Right lung (tissue), 2 donors: ENCODE measurements at regions not wholly inside any gene's neighbourhood (a gene's known extent, or its start where the extent isn't known, plus 50 kb on each side); places are given as distances from the start of the nearest gene placed in this dataset.
"Not testable (repeated sequence)": the region's sequence is repeated elsewhere in the genome, so short reads cannot be mapped to it uniquely, and the experiment has no call there.

Source experiments
- DNase-seq, 2 donors: peaks; one replicate each; pipeline ENCODE4 v3.0.0-alpha.2; 2013

- DNase-seq: no peak
These were observed 87.3 kb upstream of the ABCC4 start for GRCh38 chr13:95388420-95389079.

GRCh38 chr13:95391362-95391761 lies 90.1 kb upstream of the ABCC4 start:
- DNase-seq: peak; percentile 44 to 58

DNA sequence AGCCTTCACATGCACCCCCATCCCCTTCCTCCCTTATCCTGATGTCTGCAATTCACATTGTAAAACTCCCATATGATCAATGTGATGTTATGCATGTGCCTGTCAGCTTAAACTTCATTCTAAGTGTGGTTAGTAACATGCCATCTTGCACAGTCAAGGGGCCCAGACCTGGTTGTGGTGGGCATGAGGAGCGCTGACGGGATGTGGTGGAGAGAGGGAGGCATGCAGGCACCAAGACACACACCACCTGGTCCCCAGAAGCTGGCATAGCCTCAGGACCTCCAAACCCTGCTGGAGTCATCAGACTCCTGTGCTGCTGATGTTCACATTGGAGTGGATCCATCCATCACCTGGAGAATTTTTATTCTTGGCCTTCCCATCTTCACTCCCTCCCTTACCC lies 90.5 kb upstream of the ABCC4 start:
- DNase-seq: no peak

GRCh38 chr13:95392597-95392996 lies 91.3 kb upstream of the ABCC4 start:
- DNase-seq: no peak

GRCh38 chr13:95403349-95404140 lies 102.3 kb upstream of the ABCC4 start:
- DNase-seq: no peak

DNA sequence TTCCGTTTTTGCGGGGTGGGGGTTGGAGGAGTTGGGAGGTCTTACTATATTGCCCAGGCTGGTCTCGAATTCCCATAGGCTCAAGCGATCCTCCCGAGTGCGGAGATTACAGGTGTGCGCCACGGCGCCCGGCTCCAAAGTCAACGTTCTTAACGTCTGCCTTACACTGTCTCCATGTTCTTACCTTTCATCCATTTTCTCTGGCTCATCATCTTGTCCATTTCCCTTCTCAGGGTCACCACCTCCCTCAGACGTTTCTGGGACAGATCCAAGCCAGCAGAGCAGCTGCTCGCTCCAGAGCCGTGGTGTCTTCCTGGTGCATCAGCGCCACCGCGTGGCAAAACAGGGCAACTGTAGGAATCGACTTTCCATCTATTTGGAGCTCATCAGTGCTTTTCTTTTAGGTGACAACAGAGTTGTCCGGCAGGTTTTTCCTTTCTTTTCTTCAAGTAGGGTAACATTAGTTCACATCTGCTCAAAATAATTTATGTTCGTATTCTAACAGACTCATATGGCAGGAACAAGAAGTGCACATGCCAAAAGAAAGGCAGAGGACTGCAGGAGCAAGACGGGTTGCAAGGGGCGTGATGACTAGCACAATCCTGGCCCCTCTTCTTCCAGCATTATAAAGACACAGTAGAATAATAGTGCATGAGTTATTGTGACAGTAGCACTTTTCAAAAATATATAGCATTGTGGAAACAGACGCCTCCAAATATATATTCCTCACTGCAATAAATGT lies 103.1 kb upstream of the ABCC4 start:
- DNase-seq: peak; percentile 69 to 83

DNA sequence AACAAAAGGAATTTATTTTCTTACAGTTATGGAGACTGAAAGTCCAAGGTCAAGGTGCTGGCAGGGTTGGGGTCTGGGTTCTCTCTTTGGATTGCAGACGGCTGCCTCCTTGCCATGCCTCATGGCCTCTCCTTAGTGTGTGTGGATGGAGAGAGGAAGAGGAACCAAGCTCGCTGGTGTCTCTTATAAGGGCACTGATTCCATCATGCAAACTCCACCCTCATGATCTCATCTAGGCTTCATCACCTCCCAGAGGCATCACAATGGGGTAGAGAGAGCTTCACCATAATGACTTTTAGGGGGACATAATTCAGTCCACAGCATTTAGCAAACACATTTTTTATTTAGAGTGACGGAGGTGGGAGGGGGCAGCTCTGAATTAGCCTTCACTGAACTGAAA lies 104.9 kb upstream of the ABCC4 start:
- no peak for DNase-seq

GRCh38 chr13:95411428-95412040 lies 110.3 kb upstream of the ABCC4 start:
- DNase-seq: no peak

DNA sequence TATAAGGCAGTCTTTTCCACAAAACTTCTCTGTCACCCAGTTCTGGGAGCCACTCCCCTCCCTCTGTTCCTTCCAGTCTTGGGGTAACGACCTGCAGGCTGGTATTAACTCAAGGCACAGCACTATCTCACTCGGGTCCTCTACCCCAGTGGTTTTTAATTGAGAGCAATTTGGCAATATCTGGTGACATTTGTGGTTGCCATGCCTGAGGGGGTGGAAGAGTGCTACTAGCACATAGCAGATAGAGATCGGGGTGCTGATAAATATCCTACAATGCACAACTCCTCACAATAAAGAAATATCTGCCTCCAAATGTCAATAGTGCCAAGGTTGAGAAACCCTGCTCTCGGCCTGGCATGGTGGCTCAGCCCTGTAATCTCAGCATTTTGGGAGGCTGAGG lies 117.7 kb upstream of the ABCC4 start:
- no peak for DNase-seq

GRCh38 chr13:95420501-95420900 lies 119.2 kb upstream of the ABCC4 start:
- DNase-seq: no peak

- DNase-seq: no peak
These were observed 125.4 kb upstream of the ABCC4 start for GRCh38 chr13:95426631-95427030.

DNA sequence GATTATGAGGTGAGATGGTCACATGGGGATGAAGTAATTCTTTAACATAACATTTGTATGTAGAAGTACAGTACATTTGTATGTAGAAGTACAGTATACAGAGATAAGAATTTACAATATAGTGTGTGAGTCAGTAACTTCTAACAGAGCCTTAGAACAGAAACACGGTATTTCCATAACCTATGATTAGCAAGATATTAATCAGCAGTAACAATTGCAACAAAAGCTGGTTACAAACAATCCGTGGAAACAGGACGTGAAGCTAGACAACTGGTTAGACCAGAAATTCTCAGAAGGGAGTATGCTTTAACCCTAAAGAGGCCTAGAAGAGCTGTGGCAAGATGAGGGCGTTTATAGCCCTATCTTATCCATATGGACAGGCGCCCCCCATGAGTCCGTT lies 122.0 kb upstream of the CLDN10 start:
- not testable (repeated sequence) for DNase-seq

DNA sequence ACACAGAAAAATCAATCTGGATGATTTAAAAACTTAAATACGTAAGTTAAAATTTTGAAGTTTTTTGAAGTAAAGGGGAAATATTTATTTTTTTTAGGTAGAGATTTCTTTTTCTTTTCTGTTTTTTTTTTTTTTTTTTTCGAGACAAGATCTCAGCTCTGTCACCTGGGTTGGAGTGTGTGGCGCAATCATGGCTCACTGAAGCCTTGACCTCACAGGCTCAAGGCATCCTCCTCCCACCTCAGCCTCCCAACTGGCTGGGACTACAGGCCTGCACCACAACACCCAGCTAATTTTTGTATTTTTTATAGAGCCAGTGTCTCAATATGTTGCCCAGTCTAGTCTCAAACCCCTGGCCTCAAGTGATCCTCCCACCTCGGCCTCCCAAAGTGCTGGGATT lies 120.4 kb upstream of the CLDN10 start:
- no peak for DNase-seq

GRCh38 chr13:95433537-95433936 lies 119.0 kb upstream of the CLDN10 start:
- no peak for DNase-seq

- DNase-seq: no peak
These were observed 118.4 kb upstream of the CLDN10 start for GRCh38 chr13:95434111-95434510.

DNA sequence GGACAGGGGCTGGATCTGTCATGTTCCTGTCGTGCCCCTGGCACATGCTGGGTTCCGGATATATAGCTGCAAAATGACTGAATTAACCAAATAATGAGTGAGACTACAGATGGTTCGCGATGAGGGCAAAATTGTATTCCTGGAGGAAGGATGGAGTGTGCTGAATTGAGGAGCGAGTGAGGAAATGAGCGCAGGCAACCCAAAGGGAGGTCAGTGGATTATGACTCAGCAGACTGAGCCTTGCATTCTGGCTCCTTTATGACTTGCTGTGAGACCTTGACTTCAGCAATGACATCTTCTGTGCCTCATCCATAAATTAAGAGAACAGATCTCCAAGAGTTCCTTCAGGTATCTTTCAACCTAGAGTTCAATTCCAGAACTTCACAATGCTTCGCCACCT lies 115.0 kb upstream of the CLDN10 start:
- no peak for DNase-seq

- DNase-seq: no peak
These were observed 114.2 kb upstream of the CLDN10 start for GRCh38 chr13:95438297-95438696.

DNA sequence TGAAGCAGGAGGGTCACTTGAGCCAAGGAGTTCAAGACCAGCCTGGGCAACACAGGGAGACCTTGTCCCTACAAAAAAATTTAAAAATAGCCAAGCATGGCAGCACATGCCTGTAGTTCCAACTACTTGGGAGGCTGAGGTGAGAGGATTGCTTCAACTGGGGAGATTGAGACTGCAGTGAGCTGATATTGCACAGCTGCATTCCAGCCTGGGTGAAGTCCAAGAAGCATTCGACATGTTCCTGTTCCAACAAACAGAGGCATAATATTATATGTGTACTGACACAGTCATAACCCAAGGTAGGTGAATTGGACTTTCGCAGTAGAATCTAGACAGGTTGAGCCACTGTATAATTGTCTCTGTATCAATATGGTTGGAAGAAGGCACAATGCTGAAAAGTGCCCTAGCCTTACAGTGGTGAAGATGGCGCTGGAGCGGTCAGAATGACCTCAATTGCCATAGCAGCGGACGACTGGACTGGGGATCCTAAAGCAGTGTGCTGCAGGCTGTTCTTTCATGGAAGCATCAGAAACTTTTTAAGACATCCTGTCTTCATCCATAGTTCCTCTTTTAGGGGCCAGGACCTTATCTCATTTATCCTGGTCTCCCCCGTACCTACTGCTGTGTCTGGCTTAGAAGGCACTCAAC lies 112.0 kb upstream of the CLDN10 start:
- DNase-seq: no peak

DNA sequence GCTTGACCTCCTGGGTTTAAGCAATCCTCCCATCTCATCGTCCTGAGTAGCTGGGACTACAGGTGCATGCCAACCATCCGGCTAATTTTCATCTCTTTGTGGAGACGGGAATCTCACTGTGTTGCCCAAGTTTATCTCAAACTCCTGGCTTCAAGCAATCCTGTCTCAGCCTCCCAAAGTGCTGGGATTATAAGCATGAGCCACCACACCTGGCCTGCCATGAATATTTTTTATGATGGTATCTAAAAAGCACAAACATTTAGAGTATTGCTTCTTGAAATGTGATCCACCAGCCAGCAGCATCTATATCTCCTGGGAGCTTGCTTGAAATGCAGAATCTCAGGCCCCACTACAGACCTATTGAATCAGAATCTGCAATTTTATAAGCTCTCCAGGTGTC lies 111.2 kb upstream of the CLDN10 start:
- no peak for DNase-seq

DNA sequence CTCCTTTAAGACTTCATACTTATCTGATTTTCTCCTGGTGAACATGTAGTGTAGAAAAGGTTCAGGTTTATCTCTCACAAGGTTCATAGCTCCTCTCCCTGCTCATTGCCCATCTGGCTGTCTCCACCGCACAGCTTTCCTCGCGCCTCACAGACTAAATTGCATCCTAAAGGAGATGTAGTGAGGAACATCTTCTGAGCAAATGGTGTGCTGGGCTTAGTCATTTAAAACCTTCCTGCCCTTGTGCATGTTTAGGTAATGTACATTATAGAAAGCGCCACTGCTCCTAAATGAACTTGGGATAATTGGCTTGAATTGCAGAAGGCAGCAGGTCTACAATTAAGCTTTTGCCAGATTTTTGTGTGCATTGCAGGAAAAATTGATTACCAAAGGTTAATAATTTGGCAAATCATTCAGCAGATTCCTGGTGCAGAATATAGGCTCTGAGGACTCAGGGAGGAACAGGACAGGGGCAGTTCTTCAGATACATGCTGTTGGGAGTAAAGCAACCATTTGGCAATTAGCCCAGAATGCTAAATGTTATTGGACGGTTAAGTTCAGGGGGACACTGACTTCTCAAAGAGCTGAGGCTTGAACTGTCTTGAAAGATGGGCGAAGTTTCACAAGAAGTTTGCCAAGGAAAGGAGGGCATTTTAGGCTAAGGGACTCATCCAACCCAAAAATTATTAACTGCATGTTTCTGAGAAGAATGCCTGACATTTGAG lies 108.4 kb upstream of the CLDN10 start:
- peak; percentile 2 to 6 for DNase-seq

DNA sequence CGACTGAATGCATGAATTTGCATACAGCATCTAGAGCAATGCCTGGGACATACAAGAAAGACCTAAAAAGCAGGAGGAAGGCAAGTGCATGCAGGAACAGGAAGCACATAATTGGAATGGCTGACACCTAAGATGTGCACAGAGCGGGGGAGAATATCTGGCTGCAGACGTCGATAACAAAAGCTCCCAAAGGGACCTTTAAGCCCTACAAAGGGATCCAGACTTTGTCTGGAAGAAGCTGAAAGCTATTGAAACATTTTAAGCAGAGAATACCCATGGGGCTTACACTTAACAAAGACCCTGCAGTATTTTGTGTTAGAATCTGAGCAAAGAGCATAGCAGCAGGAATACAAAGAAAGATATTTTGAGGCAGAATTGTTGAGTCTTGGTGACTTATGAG lies 107.4 kb upstream of the CLDN10 start:
- DNase-seq: no peak
